ENCODE measurements at regions not wholly inside any gene's neighbourhood (a gene's known extent, or its start where the extent isn't known, plus 50 kb on each side); places are given as distances from the start of the nearest gene placed in this dataset.
A peak's percentile ranks its signal among the peaks of the same experiment; 100 is the strongest.
"Not testable (repeated sequence)": the region's sequence is repeated elsewhere in the genome, so short reads cannot be mapped to it uniquely, and the experiment has no call there.

- no peak overlapping the region for H3K27ac ChIP-seq (ENCODE audit: low read depth, low read length)
These were observed 154.1 kb downstream of the CD24 start for GRCh38 chr6:106820412-106820852.

GRCh38 chr6:106811088-106811686 lies 163.3 kb downstream of the CD24 start:
- H3K4me3 ChIP-seq (ENCODE audit: low read depth, low read length), result no peak overlapping the region
- H3K27ac ChIP-seq (ENCODE audit: low read depth, low read length), result no peak overlapping the region
- H3K4me1 ChIP-seq (ENCODE audit: control insufficient read depth, insufficient read depth, low read length), result no peaks in the 10 kb centered on the region
- H3K27me3 ChIP-seq (ENCODE audit: control insufficient read depth, insufficient read depth, low read length), result no peaks in the 10 kb centered on the region
- H3K9ac ChIP-seq (ENCODE audit: low read length), result no peak overlapping the region
- peaks cover 50% of the 10 kb centered on the region for H3K9me3 ChIP-seq (ENCODE audit: control insufficient read depth, insufficient read depth, low read depth, low read length)
- H3K36me3 ChIP-seq (ENCODE audit: control insufficient read depth, insufficient read depth, low read length), result no peaks in the 10 kb centered on the region

More at GRCh38 chr6:106820412-106820852, 154.1 kb downstream of the CD24 start:
- Histone ChIP-seq H3K9ac (ENCODE audit: low read length) (no peak overlapping the region), H3K4me3 (ENCODE audit: low read depth, low read length) (no peak overlapping the region), H3K27me3 (ENCODE audit: control insufficient read depth, insufficient read depth, low read length) (no peaks in the 10 kb centered on the region), H3K36me3 (ENCODE audit: control insufficient read depth, insufficient read depth, low read length) (no peaks in the 10 kb centered on the region), H3K9me3 (ENCODE audit: control insufficient read depth, insufficient read depth, low read depth, low read length) (no peaks in the 10 kb centered on the region; the same call in 1 of the 2 replicates), H3K4me1 (ENCODE audit: control insufficient read depth, insufficient read depth, low read length) (peaks cover 14% of the 10 kb centered on the region)

GRCh38 chr6:106808758-106809157 lies 165.8 kb downstream of the CD24 start:
- Histone ChIP-seq H3K4me1 (ENCODE audit: control insufficient read depth, insufficient read depth, low read length) (peaks cover 14% of the 10 kb centered on the region), H3K9me3 (ENCODE audit: control insufficient read depth, insufficient read depth, low read depth, low read length) (peaks cover 59% of the 10 kb centered on the region)

DNA sequence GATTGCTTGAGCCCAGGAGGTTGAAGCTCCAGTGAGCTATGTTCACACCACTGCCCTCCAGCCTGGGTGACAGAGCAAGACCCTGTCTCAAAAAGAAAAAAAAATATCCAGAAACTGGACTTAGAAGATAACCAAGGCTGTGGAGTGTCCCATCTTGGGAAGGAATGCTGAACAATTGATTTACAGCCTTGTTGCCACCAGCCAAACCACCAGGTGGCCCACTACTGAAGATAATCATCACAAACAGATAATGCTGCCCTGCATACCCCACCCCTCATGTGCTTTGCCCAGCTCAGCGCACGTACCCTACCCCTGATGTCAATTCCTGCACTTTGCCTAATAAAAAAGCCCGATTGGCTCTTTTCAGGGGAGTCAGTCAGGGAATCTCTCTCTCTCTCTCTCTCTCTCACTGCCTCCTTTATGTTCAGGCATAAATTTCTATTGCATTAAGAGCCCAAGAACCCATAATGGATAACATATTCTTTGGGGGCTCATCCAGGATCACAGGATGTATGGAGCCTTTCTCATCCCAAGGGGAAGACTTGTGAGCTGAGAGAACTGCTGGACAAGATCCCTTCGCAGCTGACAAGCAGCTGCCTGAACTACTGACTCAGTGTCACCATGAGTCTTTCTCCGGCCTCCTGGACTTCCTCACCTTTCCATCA lies 166.4 kb downstream of the CD24 start:
- Histone ChIP-seq H3K9ac (ENCODE audit: low read length) (no peak overlapping the region), H3K4me3 (ENCODE audit: low read depth, low read length) (no peak overlapping the region), H3K9me3 (ENCODE audit: control insufficient read depth, insufficient read depth, low read depth, low read length) (peaks cover 59% of the 10 kb centered on the region), H3K27ac (ENCODE audit: low read depth, low read length) (no peak overlapping the region), H3K27me3 (ENCODE audit: control insufficient read depth, insufficient read depth, low read length) (no peaks in the 10 kb centered on the region), H3K36me3 (ENCODE audit: control insufficient read depth, insufficient read depth, low read length) (no peaks in the 10 kb centered on the region), H3K4me1 (ENCODE audit: control insufficient read depth, insufficient read depth, low read length) (peaks cover 21% of the 10 kb centered on the region)

More at GRCh38 chr6:106808758-106809157, 165.8 kb downstream of the CD24 start:
- Histone ChIP-seq H3K4me3 (ENCODE audit: low read depth, low read length) (no peak overlapping the region), H3K9ac (ENCODE audit: low read length) (no peak overlapping the region), H3K27me3 (ENCODE audit: control insufficient read depth, insufficient read depth, low read length) (no peaks in the 10 kb centered on the region), H3K36me3 (ENCODE audit: control insufficient read depth, insufficient read depth, low read length) (no peaks in the 10 kb centered on the region), H3K27ac (ENCODE audit: low read depth, low read length) (no peak overlapping the region)

DNA sequence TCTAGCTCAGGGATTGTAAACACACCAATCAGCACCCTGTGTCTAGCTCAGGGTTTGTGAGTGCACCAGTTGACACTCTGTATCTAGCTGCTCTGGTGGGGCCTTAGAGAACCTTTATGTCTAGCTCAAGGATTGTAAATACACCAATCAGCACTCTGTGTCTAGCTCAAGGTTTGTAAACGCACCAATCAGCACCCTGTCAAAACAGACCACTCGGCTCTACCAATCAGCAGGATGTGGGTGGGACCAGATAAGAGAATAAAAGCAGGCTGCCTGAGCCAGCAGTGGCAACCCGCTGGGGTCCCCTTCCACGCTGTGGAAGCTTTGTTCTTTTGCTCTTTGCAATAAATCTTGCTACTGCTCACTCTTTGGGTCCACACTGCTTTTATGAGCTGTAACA lies 168.3 kb downstream of the CD24 start:
- not testable (repeated sequence) for H3K27me3 ChIP-seq (ENCODE audit: control insufficient read depth, insufficient read depth, low read length); H3K27ac ChIP-seq (ENCODE audit: low read depth, low read length); H3K9ac ChIP-seq (ENCODE audit: low read length); H3K4me3 ChIP-seq (ENCODE audit: low read depth, low read length); H3K36me3 ChIP-seq (ENCODE audit: control insufficient read depth, insufficient read depth, low read length)
- H3K9me3 ChIP-seq (ENCODE audit: control insufficient read depth, insufficient read depth, low read depth, low read length), result peaks cover 50% of the 10 kb centered on the region
- peaks cover 30% of the 10 kb centered on the region for H3K4me1 ChIP-seq (ENCODE audit: control insufficient read depth, insufficient read depth, low read length)

GRCh38 chr6:106805771-106806170 lies 168.8 kb downstream of the CD24 start:
- Histone ChIP-seq H3K27me3 (ENCODE audit: control insufficient read depth, insufficient read depth, low read length) (no peaks in the 10 kb centered on the region), H3K4me1 (ENCODE audit: control insufficient read depth, insufficient read depth, low read length) (peaks cover 35% of the 10 kb centered on the region), H3K9ac (ENCODE audit: low read length) (no peak overlapping the region), H3K4me3 (ENCODE audit: low read depth, low read length) (no peak overlapping the region), H3K9me3 (ENCODE audit: control insufficient read depth, insufficient read depth, low read depth, low read length) (peaks cover 45% of the 10 kb centered on the region), H3K27ac (ENCODE audit: low read depth, low read length) (no peak overlapping the region), H3K36me3 (ENCODE audit: control insufficient read depth, insufficient read depth, low read length) (no peaks in the 10 kb centered on the region)

DNA sequence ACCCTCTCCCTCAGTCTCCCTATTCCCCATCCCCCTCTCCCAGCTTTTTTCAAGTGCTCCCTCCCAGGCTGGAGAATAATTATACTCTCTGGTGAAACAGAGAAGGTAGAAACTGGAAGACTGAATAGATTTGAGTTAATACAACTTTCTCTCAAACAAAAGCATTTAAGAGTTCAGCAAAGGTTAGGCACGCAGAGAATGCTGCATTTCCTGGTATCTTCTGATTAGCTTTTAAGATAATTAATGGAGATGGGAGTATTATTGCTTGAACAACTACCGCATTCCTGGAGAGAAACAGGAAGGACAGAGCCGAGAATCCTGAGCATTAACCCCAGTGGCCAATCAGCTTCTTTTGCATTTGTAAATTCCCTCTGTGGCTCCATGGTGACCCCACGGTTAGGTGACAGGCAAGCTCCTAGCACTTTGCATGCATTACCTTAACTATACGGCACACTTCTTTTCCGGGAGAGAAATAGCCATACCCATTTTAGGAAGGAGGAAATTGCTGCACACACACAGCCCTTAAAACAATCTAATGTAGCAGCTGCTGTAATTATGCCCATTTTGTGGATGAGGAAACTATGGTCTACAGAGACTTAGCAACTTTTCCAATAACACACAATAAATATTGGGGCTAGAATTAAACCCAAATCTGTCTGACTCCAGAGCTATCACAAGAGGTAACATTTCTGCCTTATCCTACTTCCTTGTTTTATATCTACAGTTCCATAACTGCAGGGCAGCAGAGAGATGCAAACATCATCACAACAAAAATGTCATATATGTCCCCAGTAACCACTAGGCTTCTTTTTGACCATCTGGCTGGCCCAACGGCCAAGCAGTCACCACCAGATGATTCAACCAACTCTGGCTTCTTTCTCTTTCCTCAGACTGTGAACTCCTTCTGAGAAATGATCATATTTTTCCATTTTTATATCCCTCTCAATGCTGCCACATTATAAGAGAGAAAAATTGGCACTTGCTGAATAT lies 169.9 kb downstream of the CD24 start:
- H3K4me3 ChIP-seq (ENCODE audit: low read depth, low read length), result no peak overlapping the region; the same call in 1 of the 2 replicates
- no peak overlapping the region for H3K9ac ChIP-seq (ENCODE audit: low read length)
- H3K9me3 ChIP-seq (ENCODE audit: control insufficient read depth, insufficient read depth, low read depth, low read length), result peaks cover 35% of the 10 kb centered on the region
- H3K4me1 ChIP-seq (ENCODE audit: control insufficient read depth, insufficient read depth, low read length), result peaks cover 45% of the 10 kb centered on the region
- H3K27me3 ChIP-seq (ENCODE audit: control insufficient read depth, insufficient read depth, low read length), result no peaks in the 10 kb centered on the region
- H3K27ac ChIP-seq (ENCODE audit: low read depth, low read length), result peak overlapping the region; percentile 68
- H3K36me3 ChIP-seq (ENCODE audit: control insufficient read depth, insufficient read depth, low read length), result no peaks in the 10 kb centered on the region

DNA sequence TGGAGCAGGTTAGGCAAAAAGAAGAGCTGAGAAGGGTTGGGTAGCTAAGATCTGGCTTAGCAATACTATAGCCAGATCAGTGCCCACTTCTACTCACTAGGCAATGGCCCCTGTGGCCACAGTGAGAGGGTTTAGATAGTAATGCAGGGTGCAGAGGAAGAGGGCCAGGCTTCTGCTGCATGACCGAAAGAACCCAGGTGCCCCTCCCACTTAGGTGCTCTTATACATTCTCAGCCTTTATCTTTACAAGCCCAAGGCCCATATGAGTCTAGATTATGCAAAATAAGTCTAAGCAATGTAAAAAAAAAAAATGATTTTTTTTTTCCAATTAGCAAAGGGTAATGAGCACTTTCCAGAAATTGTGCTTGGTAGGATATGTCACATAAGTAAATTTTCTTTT lies 171.3 kb downstream of the CD24 start:
- no peak overlapping the region for H3K9ac ChIP-seq (ENCODE audit: low read length)
- peaks cover 54% of the 10 kb centered on the region for H3K4me1 ChIP-seq (ENCODE audit: control insufficient read depth, insufficient read depth, low read length)
- no peaks in the 10 kb centered on the region for H3K27me3 ChIP-seq (ENCODE audit: control insufficient read depth, insufficient read depth, low read length)
- no peak overlapping the region for H3K4me3 ChIP-seq (ENCODE audit: low read depth, low read length)
- no peaks in the 10 kb centered on the region for H3K36me3 ChIP-seq (ENCODE audit: control insufficient read depth, insufficient read depth, low read length)
- peaks cover 22% of the 10 kb centered on the region; the same call in 1 of the 2 replicates for H3K9me3 ChIP-seq (ENCODE audit: control insufficient read depth, insufficient read depth, low read depth, low read length)
- peak overlapping the region; percentile 43; the same call in 1 of the 2 replicates for H3K27ac ChIP-seq (ENCODE audit: low read depth, low read length)

- no peaks in the 10 kb centered on the region for H3K36me3 ChIP-seq (ENCODE audit: control insufficient read depth, insufficient read depth, low read length)
- H3K9ac ChIP-seq (ENCODE audit: low read length), result no peak overlapping the region
- H3K27ac ChIP-seq (ENCODE audit: low read depth, low read length), result no peak overlapping the region
- peaks cover 14% of the 10 kb centered on the region; the same call in 1 of the 2 replicates for H3K9me3 ChIP-seq (ENCODE audit: control insufficient read depth, insufficient read depth, low read depth, low read length)
- no peak overlapping the region for H3K4me3 ChIP-seq (ENCODE audit: low read depth, low read length)
- H3K27me3 ChIP-seq (ENCODE audit: control insufficient read depth, insufficient read depth, low read length), result no peaks in the 10 kb centered on the region
- peaks cover 54% of the 10 kb centered on the region for H3K4me1 ChIP-seq (ENCODE audit: control insufficient read depth, insufficient read depth, low read length)
These were observed 172.4 kb downstream of the CD24 start for GRCh38 chr6:106802139-106802538.

DNA sequence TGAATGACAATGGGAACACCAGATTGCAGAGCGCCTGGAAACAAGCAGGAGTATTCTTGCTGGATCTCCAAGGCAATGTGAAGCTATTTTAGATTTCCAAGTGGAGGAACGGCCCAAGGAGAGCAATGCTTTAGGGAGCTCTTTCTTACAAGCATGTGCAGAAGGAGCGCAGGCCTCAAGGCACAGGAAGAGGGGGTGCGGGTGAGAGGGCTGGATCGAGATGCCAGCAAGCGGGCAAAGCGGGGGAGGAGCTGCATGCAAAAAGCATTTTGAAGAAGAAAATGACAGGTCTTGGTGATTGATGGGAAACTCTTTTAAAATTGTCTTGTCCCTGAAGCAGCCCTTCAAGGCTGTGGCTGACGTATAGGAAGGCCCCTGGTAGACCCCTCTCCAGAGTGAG lies 171.9 kb downstream of the QRSL1 start:
- H3K9ac ChIP-seq (ENCODE audit: low read length), result no peak overlapping the region
- no peak overlapping the region for H3K27ac ChIP-seq (ENCODE audit: low read depth, low read length)
- H3K36me3 ChIP-seq (ENCODE audit: control insufficient read depth, insufficient read depth, low read length), result no peaks in the 10 kb centered on the region
- peaks cover 10% of the 10 kb centered on the region; the same call in 1 of the 2 replicates for H3K9me3 ChIP-seq (ENCODE audit: control insufficient read depth, insufficient read depth, low read depth, low read length)
- peaks cover 54% of the 10 kb centered on the region for H3K4me1 ChIP-seq (ENCODE audit: control insufficient read depth, insufficient read depth, low read length)
- H3K4me3 ChIP-seq (ENCODE audit: low read depth, low read length), result no peak overlapping the region
- H3K27me3 ChIP-seq (ENCODE audit: control insufficient read depth, insufficient read depth, low read length), result no peaks in the 10 kb centered on the region
